ENCODE measurements at regions not wholly inside any gene's neighbourhood (a gene's known extent, or its start where the extent isn't known, plus 50 kb on each side); places are given as distances from the start of the nearest gene placed in this dataset.

DNA sequence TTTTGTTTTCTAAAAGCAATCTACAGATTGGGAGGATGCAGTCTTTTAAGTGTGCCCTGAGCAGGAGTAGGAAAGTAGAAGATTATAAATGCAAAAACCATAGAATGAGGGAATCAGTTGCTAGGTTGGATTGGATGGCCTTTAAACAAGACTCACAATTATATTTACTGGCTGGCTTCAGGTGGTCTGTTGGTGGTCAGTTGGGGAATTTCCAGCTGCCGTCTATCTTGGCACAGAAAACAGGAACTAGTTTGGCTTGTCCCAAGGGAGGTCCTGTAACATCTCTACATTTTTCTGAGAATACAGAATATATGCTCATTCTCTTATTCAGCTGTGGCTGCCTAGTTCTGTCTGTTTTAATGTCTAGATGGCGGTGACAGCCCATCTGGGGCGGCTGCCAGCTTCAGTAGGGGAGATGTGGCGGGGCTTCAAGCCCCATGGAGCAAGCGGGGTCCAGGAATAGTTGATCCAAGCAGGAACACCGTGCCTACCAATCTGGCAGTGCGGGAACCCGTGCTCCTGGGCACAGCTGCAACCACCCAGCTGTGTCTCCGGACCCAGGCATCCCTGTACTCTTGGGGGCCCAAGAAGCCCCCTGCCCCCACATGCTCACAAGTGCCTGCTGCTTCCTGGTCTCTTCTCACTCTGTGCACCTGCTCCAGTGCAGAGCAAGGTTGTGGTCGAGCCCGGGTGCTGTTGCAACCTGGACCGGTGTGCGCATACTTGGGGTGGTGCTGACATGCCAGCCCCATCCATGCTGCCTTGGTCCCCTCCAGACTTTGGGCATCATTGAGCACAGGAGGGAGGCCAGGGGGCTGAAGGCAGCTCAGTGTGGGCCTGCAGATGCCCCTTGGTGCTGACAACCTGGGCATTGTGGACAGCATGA lies 1182.6 kb downstream of the AMY1C start:
- 81 to 84% methylated on average over 8 to 10 of the region's 13 CpGs for WGBS, 2 donors
- Histone ChIP-seq H3K4me1 (no peaks in the 10 kb centered on the region), H3K9me3 (no peaks in the 10 kb centered on the region), H3K27ac (no peak overlapping the region), H3K36me3 (ENCODE audit: low read depth, missing control alignments) (no peaks in the 10 kb centered on the region), H3K4me3 (no peak overlapping the region), H3K27me3 (no peaks in the 10 kb centered on the region)
- intact Hi-C loops (cut with DNase I; ENCODE audit: low total_unique reads), result no loop called here
- DNase-seq, result no peak
- TF ChIP-seq POLR2A (IDR thresholded peaks at IDR 0.05) (no peak), CTCF (IDR thresholded peaks at IDR 0.05) (no peak)

DNA sequence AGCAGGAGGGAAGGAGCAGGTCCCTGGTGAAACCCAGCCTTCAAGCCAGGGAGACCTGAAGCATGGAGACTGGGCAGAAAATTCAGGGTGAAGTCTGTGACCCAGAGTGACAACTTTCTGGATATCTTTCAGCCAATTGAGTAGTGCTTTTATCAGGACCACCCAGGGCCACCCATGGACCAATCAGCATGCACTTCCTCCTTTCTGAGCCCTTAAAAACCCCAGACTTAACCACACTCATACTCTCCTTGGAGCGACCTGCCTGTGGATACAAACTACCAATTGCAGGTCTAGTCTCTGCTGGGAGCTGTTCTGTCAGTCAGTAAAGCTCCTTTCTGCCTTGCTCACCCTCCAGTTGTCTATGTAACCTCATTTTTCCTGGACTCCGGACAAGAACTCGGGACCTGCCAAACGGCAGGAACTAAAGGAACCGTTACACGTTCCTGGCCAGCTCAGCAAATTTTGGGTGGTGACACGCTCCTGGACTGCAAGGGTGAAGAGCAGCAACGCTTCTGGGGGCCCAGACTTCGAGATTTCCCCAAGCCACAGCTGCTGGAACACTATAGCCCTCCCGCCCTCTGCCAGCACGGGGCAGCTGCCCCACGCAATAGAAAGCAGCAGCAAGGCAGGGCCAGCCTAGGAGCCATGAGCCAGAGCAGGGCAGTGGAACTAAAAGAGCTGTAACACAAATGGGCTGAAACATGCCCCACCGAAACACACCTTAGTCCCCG lies 1183.4 kb downstream of the AMY1C start:
- Histone ChIP-seq H3K27ac (no peak overlapping the region), H3K36me3 (ENCODE audit: low read depth, missing control alignments) (no peaks in the 10 kb centered on the region), H3K9me3 (no peaks in the 10 kb centered on the region), H3K4me1 (no peaks in the 10 kb centered on the region), H3K27me3 (no peaks in the 10 kb centered on the region), H3K4me3 (no peak overlapping the region)
- DNase-seq, result no peak
- 42 to 57% methylated on average over 11 to 14 of the region's 14 CpGs for WGBS, 2 donors
- intact Hi-C loops (cut with DNase I; ENCODE audit: low total_unique reads), result no loop called here
- TF ChIP-seq POLR2A (IDR thresholded peaks at IDR 0.05) (no peak), CTCF (IDR thresholded peaks at IDR 0.05) (no peak)

DNA sequence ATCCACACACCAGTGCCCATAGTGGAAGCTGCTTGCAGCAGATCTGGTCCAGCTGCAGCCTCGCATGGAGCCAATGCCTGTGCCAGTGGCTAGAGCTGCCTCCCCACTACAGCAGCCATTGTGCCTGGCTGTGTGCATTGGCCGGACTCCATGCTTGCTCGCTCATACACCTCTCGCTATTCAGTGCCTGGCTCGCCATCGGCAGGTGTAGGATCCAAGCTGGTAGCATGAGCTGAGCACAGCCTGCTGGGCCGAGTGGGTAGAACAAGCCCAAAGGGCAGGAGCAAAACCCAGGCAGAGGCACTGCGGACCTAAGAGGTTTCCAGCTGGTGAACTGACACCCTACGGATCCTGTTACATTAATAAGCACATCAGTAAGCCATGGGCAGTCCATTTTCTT lies 1184.1 kb downstream of the AMY1C start:
- no peak for TF ChIP-seq POLR2A (IDR thresholded peaks at IDR 0.05)
- no peak for TF ChIP-seq CTCF (IDR thresholded peaks at IDR 0.05)
- H3K27me3 ChIP-seq, result no peaks in the 10 kb centered on the region
- H3K27ac ChIP-seq, result no peak overlapping the region
- H3K36me3 ChIP-seq (ENCODE audit: low read depth, missing control alignments), result no peaks in the 10 kb centered on the region
- WGBS, 2 donors, result 75 to 86% methylated on average over 8 to 9 of the region's 9 CpGs
- DNase-seq, result no peak
- H3K9me3 ChIP-seq, result no peaks in the 10 kb centered on the region
- H3K4me3 ChIP-seq, result no peak overlapping the region
- H3K4me1 ChIP-seq, result no peaks in the 10 kb centered on the region
- intact Hi-C loops (cut with DNase I; ENCODE audit: low total_unique reads), result no loop called here

DNA sequence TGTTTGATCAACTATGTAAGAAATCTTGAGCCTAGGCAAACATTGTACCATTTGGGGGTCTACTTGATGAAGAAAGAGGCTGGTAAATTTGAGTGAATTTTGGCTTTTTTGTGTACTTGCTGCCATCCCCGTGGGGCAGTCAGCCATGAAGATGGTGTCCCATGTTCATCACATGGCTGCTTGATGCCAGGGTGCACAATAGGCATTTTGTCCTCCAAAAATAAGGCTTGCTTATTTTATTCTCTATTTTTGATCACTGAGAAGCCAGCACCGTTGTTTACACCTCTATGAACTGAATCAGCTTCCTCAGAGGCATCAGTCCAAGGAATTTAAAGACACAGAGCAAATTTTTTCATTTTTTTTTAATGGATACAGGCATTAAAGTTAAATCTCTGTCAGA lies 1195.7 kb downstream of the AMY1C start:
- H3K27me3 ChIP-seq, result no peaks in the 10 kb centered on the region
- WGBS, 2 donors, result 25 to 51% methylated on average over 2 of the region's 2 CpGs
- intact Hi-C loops (cut with DNase I; ENCODE audit: low total_unique reads), result no loop called here
- TF ChIP-seq CTCF (IDR thresholded peaks at IDR 0.05), result no peak
- TF ChIP-seq POLR2A (IDR thresholded peaks at IDR 0.05), result no peak
- no peaks in the 10 kb centered on the region for H3K36me3 ChIP-seq (ENCODE audit: low read depth, missing control alignments)
- DNase-seq, result no peak
- H3K27ac ChIP-seq, result no peak overlapping the region
- no peaks in the 10 kb centered on the region for H3K9me3 ChIP-seq
- no peak overlapping the region for H3K4me3 ChIP-seq
- H3K4me1 ChIP-seq, result no peaks in the 10 kb centered on the region

Measured in testis (tissue), 2 donors.